Ascending aorta (tissue), 2 donors: ENCODE measurements at regions not wholly inside any gene's neighbourhood (a gene's known extent, or its start where the extent isn't known, plus 50 kb on each side); places are given as distances from the start of the nearest gene placed in this dataset.

ENCODE experiments used
- DNase-seq, 2 donors: peaks; one replicate each; pipeline ENCODE4 v3.0.0-alpha.2; 2019; ENCODE audit warnings: low spot score in 2 of 2
- H3K27ac ChIP-seq, 2 donors: fragments of 200-600 bp; sonication (generic); one replicate each; pipeline ENCODE4 v1.5.1; 2016 to 2017; ENCODE audit warnings: mild to moderate bottlenecking in 1 of 2
- H3K27me3 ChIP-seq: fragments of 200-600 bp; sonication (generic); one replicate; pipeline ENCODE4 v1.5.1; 2017
- H3K36me3 ChIP-seq, 2 donors: fragments of 200-600 bp; sonication (generic); one replicate each; pipeline ENCODE4 v1.5.1; 2016
- H3K4me1 ChIP-seq, 2 donors: fragments of 200-600 bp; sonication (generic); one replicate each; pipeline ENCODE4 v1.5.1; 2016 to 2017; ENCODE audit warnings: mild to moderate bottlenecking in 1 of 2
- H3K4me3 ChIP-seq, 2 donors: fragments of 200-600 bp; sonication (generic); one replicate each; pipeline ENCODE4 v1.5.1; 2016 to 2017; ENCODE audit warnings: mild to moderate bottlenecking in 1 of 2
- H3K9me3 ChIP-seq, 2 donors: fragments of 200-600 bp; sonication (generic); one replicate each; pipeline ENCODE4 v1.5.1; 2016
- intact Hi-C: fragments of 100-400 bp; cut with DNase I; formaldehyde crosslinking; loops from one replicate; pipeline ENCODE4 v1.15.1; 2023
- TF ChIP-seq, protein P1 (sequence below), 3 experiments: fragments of 200-600 bp in 2 of 3; fragments of 450-650 bp in 1 of 3; sonication (generic) in 2 of 3; IDR thresholded peaks; one replicate each; pipeline ENCODE4 v1.5.1; 2016 to 2019; ENCODE audit warnings: antibody characterized with exemption in 3 of 3, mild to moderate bottlenecking in 1 of 3, moderate library complexity in 1 of 3

DNA sequence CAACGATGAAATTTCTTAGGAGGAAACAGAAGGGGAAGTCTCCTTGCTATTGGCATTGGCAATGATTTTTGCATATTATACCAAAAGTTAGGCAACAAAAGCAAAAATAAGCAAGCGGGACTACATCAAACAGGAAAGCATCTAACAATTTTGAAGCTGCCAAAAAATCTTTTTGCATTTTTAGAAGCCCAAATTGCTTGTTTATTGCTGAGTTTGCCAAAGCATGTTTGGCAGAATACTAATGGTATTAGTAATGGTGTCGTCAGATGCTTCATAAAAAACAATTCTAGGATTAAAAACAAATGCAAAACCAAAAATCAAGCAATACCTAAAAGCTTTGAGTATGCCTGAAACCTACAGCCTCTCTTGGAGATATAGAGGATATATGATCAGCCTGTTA is 80.0 kb downstream of the GALR1 start:
- TF ChIP-seq, protein P1, sequence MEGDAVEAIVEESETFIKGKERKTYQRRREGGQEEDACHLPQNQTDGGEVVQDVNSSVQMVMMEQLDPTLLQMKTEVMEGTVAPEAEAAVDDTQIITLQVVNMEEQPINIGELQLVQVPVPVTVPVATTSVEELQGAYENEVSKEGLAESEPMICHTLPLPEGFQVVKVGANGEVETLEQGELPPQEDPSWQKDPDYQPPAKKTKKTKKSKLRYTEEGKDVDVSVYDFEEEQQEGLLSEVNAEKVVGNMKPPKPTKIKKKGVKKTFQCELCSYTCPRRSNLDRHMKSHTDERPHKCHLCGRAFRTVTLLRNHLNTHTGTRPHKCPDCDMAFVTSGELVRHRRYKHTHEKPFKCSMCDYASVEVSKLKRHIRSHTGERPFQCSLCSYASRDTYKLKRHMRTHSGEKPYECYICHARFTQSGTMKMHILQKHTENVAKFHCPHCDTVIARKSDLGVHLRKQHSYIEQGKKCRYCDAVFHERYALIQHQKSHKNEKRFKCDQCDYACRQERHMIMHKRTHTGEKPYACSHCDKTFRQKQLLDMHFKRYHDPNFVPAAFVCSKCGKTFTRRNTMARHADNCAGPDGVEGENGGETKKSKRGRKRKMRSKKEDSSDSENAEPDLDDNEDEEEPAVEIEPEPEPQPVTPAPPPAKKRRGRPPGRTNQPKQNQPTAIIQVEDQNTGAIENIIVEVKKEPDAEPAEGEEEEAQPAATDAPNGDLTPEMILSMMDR (IDR thresholded peaks at IDR 0.05): no peak
- intact Hi-C loops: no loop called here
- no peak overlapping the region for H3K27ac ChIP-seq

GRCh38 chr18:77334876-77335275 is 85.2 kb downstream of the GALR1 start:
- intact Hi-C loops: no loop called here
- no peaks in the 10 kb centered on the region for H3K27me3 ChIP-seq
- no peak overlapping the region for H3K27ac ChIP-seq
- no peaks in the 10 kb centered on the region for H3K4me1 ChIP-seq
- DNase-seq: no peak
- TF ChIP-seq, protein P1 (IDR thresholded peaks at IDR 0.05): no peak
- no peaks in the 10 kb centered on the region for H3K9me3 ChIP-seq
- H3K4me3 ChIP-seq: no peak overlapping the region
- no peaks in the 10 kb centered on the region for H3K36me3 ChIP-seq

More for the DNA sequence above, 80.0 kb downstream of the GALR1 start:
- Histone ChIP-seq H3K4me3 (no peak overlapping the region), H3K9me3 (no peaks in the 10 kb centered on the region), H3K36me3 (no peaks in the 10 kb centered on the region), H3K27me3 (no peaks in the 10 kb centered on the region), H3K4me1 (no peaks in the 10 kb centered on the region)
- DNase-seq: no peak

- no peaks in the 10 kb centered on the region for H3K36me3 ChIP-seq
- no peaks in the 10 kb centered on the region for H3K9me3 ChIP-seq
- DNase-seq: no peak
- H3K4me1 ChIP-seq: no peaks in the 10 kb centered on the region
- TF ChIP-seq, protein P1 (IDR thresholded peaks at IDR 0.05): no peak
- H3K4me3 ChIP-seq: no peak overlapping the region
- H3K27ac ChIP-seq: no peak overlapping the region
- no peaks in the 10 kb centered on the region for H3K27me3 ChIP-seq
- intact Hi-C loops: no loop called here
Observed at GRCh38 chr18:77337604-77338003, 88.0 kb downstream of the GALR1 start.

DNA sequence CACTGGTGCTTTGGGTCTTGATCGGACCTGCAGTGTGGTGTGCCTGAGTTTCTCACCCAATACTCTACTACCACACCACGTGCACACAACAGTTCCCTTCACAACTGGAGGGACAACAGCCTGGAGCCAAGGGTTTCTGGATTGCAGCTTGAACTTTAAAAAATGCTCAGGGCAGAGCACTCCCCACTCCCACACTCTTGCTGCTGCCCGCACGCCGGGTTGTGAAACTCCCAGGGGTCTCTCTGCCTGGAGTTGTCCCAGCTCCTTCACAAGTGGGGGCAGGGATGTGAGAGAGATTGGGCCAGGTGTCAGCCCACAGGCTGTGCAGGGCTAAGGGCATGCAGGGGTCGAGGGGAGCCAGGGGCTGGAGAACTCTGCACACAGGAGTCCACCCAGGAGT is 89.4 kb downstream of the GALR1 start:
- no peaks in the 10 kb centered on the region for H3K9me3 ChIP-seq
- no peaks in the 10 kb centered on the region for H3K27me3 ChIP-seq
- TF ChIP-seq, protein P1 (IDR thresholded peaks at IDR 0.05): no peak
- no peaks in the 10 kb centered on the region for H3K36me3 ChIP-seq
- H3K4me3 ChIP-seq: no peak overlapping the region
- no peak for DNase-seq
- H3K4me1 ChIP-seq: no peaks in the 10 kb centered on the region
- intact Hi-C loops: no loop called here
- no peak overlapping the region for H3K27ac ChIP-seq

- Histone ChIP-seq H3K27me3 (no peaks in the 10 kb centered on the region), H3K4me1 (no peaks in the 10 kb centered on the region), H3K9me3 (no peaks in the 10 kb centered on the region), H3K27ac (no peak overlapping the region), H3K4me3 (no peak overlapping the region), H3K36me3 (no peaks in the 10 kb centered on the region)
- intact Hi-C loops: no loop called here
- no peak for DNase-seq
- TF ChIP-seq, protein P1 (IDR thresholded peaks at IDR 0.05): no peak
Observed at GRCh38 chr18:77339623-77340022, 90.0 kb downstream of the GALR1 start.

- Histone ChIP-seq H3K27ac (no peak overlapping the region), H3K9me3 (no peaks in the 10 kb centered on the region), H3K36me3 (no peaks in the 10 kb centered on the region), H3K27me3 (no peaks in the 10 kb centered on the region), H3K4me1 (no peaks in the 10 kb centered on the region), H3K4me3 (no peak overlapping the region)
- TF ChIP-seq, protein P1 (IDR thresholded peaks at IDR 0.05): no peak
- intact Hi-C loops: no loop called here
- DNase-seq: no peak
Observed at GRCh38 chr18:77340815-77341214, 91.2 kb downstream of the GALR1 start.
